ENCODE measurements at regions not wholly inside any gene's neighbourhood (a gene's known extent, or its start where the extent isn't known, plus 50 kb on each side); places are given as distances from the start of the nearest gene placed in this dataset.
A peak's percentile ranks its signal among the peaks of the same experiment; 100 is the strongest.

- H3K9me3 Mint-ChIP-seq, result peaks cover 15% of the 10 kb centered on the region
- H3K4me3 Mint-ChIP-seq, result no peak overlapping the region
- peaks cover 39% of the 10 kb centered on the region for H3K4me1 Mint-ChIP-seq
- peak overlapping the region; percentile 64 for H3K27ac Mint-ChIP-seq
- H3K27me3 Mint-ChIP-seq (ENCODE audit: low read depth, poor library complexity), result peaks cover 6% of the 10 kb centered on the region
- H3K36me3 Mint-ChIP-seq (ENCODE audit: low read depth), result no peaks in the 10 kb centered on the region
- DNase-seq, result no peak
- TF ChIP-seq CTCF (IDR thresholded peaks at IDR 0.05), result no peak
Observed at GRCh38 chr3:171966533-171967136, 72.7 kb upstream of the FNDC3B start.

- peaks cover 37% of the 10 kb centered on the region for H3K4me1 Mint-ChIP-seq
- H3K9me3 Mint-ChIP-seq, result peaks cover 15% of the 10 kb centered on the region
- H3K27ac Mint-ChIP-seq, result peak overlapping the region; percentile 64
- H3K27me3 Mint-ChIP-seq (ENCODE audit: low read depth, poor library complexity), result peaks cover 6% of the 10 kb centered on the region
- no peaks in the 10 kb centered on the region for H3K36me3 Mint-ChIP-seq (ENCODE audit: low read depth)
- DNase-seq, result no peak
- no peak for TF ChIP-seq CTCF (IDR thresholded peaks at IDR 0.05)
- H3K4me3 Mint-ChIP-seq, result no peak overlapping the region
Observed at GRCh38 chr3:171967137-171967783, 72.1 kb upstream of the FNDC3B start.

- no peak for DNase-seq
- Mint-ChIP-seq H3K27ac (no peak overlapping the region), H3K36me3 (ENCODE audit: low read depth) (no peaks in the 10 kb centered on the region), H3K9me3 (peaks cover 15% of the 10 kb centered on the region), H3K4me1 (peaks cover 31% of the 10 kb centered on the region), H3K4me3 (no peak overlapping the region), H3K27me3 (ENCODE audit: low read depth, poor library complexity) (peaks cover 6% of the 10 kb centered on the region)
- TF ChIP-seq CTCF (IDR thresholded peaks at IDR 0.05), result no peak
Observed at GRCh38 chr3:171967932-171968678, 71.3 kb upstream of the FNDC3B start.

- DNase-seq, result no peak
- H3K27me3 Mint-ChIP-seq (ENCODE audit: low read depth, poor library complexity), result peaks cover 9% of the 10 kb centered on the region
- H3K9me3 Mint-ChIP-seq, result peaks cover 9% of the 10 kb centered on the region
- no peak overlapping the region for H3K4me3 Mint-ChIP-seq
- peaks cover 27% of the 10 kb centered on the region for H3K4me1 Mint-ChIP-seq
- no peak for TF ChIP-seq CTCF (IDR thresholded peaks at IDR 0.05)
- H3K27ac Mint-ChIP-seq, result no peak overlapping the region
- no peaks in the 10 kb centered on the region for H3K36me3 Mint-ChIP-seq (ENCODE audit: low read depth)
Observed at GRCh38 chr3:171970301-171970788, 69.0 kb upstream of the FNDC3B start.

GRCh38 chr3:171971919-171972514, 67.4 kb upstream of the FNDC3B start:
- H3K4me1 Mint-ChIP-seq, result peaks cover 18% of the 10 kb centered on the region
- no peak overlapping the region for H3K4me3 Mint-ChIP-seq
- H3K27ac Mint-ChIP-seq, result no peak overlapping the region
- DNase-seq, result no peak
- TF ChIP-seq CTCF (IDR thresholded peaks at IDR 0.05), result no peak
- peaks cover 7% of the 10 kb centered on the region for H3K9me3 Mint-ChIP-seq
- H3K36me3 Mint-ChIP-seq (ENCODE audit: low read depth), result no peaks in the 10 kb centered on the region
- peaks cover 6% of the 10 kb centered on the region for H3K27me3 Mint-ChIP-seq (ENCODE audit: low read depth, poor library complexity)

Measured in nephron progenitor cell (in vitro differentiated cells).